H1 (cell line): ENCODE measurements at regions not wholly inside any gene's neighbourhood (a gene's known extent, or its start where the extent isn't known, plus 50 kb on each side); places are given as distances from the start of the nearest gene placed in this dataset.

Experiments
- CHD1 ChIP-seq: IDR thresholded peaks from 2 replicates; pipeline ENCODE4 v1.6.1; 2012; ENCODE audit warnings: low read depth, low read length, improper control_type of control experiment
- PHF8 ChIP-seq: fragments of 200-600 bp; sonication (generic); conservative IDR thresholded peaks from 2 replicates; pipeline ENCODE4 v1.7.1; 2012; ENCODE audit warnings: low read depth, mild to moderate bottlenecking, inconsistent platforms, low read length, moderate library complexity
- YY1 ChIP-seq: IDR thresholded peaks from 2 replicates; pipeline ENCODE4 v1.6.1; 2011; ENCODE audit warnings: low read depth, mild to moderate bottlenecking, low read length
- ZNF274 ChIP-seq: IDR thresholded peaks from 2 replicates; pipeline ENCODE4 v1.7.0; 2012; ENCODE audit warnings: low read length, borderline replicate concordance; ENCODE audit errors: extremely low read depth
- TF ChIP-seq, protein P1 (sequence below): IDR thresholded peaks from 2 replicates; pipeline ENCODE4 v1.6.1; 2011; ENCODE audit warnings: low read length, improper control_type of control experiment

DNA sequence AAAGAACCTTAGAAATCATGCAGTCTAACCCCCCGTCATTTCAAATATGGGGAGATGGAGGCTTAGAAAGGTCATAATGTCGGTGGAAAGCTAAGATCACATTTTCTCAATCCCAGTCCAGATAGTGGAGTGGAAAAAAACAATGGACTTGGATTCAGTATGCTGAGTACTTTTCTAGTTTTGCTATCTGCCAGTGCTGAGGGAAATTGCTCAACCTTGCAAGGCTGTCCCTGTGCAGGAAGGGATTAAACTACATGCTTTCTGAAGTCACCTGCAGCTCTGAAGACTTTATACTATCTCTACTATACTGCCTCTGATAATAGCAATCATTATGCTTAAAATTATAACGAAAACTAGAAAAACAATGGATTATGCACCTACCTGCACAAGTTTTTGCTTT, 272.8 kb downstream of the LRIG3 start (continued):
- TF ChIP-seq ZNF274 (no peak), CHD1 (no peak), YY1 (no peak), PHF8 (no peak)
- TF ChIP-seq, protein P1, sequence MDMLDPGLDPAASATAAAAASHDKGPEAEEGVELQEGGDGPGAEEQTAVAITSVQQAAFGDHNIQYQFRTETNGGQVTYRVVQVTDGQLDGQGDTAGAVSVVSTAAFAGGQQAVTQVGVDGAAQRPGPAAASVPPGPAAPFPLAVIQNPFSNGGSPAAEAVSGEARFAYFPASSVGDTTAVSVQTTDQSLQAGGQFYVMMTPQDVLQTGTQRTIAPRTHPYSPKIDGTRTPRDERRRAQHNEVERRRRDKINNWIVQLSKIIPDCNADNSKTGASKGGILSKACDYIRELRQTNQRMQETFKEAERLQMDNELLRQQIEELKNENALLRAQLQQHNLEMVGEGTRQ, result no peak
